ENCODE measurements at regions not wholly inside any gene's neighbourhood (a gene's known extent, or its start where the extent isn't known, plus 50 kb on each side); places are given as distances from the start of the nearest gene placed in this dataset.

DNA sequence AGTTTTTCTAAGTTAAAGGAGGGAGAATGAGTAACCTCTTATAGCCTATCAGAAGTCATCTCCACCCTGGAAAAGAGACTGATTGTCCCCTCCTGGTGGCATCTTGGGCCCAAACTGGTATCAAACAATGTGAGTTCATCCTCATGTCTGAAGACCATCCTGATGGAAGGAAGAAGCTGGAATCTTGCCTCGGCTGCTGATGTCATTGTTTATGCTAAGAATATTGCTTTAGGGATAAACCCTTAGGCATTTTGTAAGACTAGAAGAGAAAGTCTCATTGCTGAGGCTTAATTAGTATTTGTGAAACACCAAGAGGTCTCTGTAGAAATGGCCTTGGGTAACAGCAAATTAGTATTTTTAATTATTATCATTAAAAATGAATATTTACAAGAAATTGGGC is 65.7 kb upstream of the KCNN2 start:
- intact Hi-C loops (cut with micrococcal nuclease), result no loop called here
- Histone ChIP-seq H3K9me3 (ENCODE audit: control extremely low read depth in 1 of 3, control insufficient read depth in 2 of 3, insufficient read depth in 1 of 3, low read length in 2 of 3) (peaks cover 0 to 5% (median 0%) of the 10 kb centered on the region in 3 donors), H3K4me1 (ENCODE audit: control insufficient read depth in 2 of 2, insufficient read depth in 2 of 2, low read length in 2 of 2) (no peaks in the 10 kb centered on the region), H3K4me3 (ENCODE audit: control extremely low read depth in 1 of 5, extremely low read depth in 1 of 5, insufficient read depth in 1 of 5, low read depth in 2 of 5, low read length in 4 of 5) (no peak overlapping the region), H4K20me1 (ENCODE audit: control insufficient read depth, insufficient read depth, low read length, poor library complexity, severe bottlenecking) (no peaks in the 10 kb centered on the region), H3K27ac (ENCODE audit: low read length in 2 of 2) (no peak overlapping the region), H3K27me3 (replicated peaks in 1 of 4; ENCODE audit: control extremely low read depth in 1 of 4, control insufficient read depth in 3 of 4, insufficient read depth in 4 of 4, low read length in 3 of 4) (no peaks in the 10 kb centered on the region), H3K79me2 (ENCODE audit: control insufficient read depth, insufficient read depth, low read length) (no peaks in the 10 kb centered on the region), H2AFZ (ENCODE audit: insufficient read depth, low read depth, low read length, poor library complexity, severe bottlenecking) (no peak overlapping the region), H3K36me3 (replicated peaks in 1 of 2; ENCODE audit: control extremely low read depth in 1 of 2, control insufficient read depth in 1 of 2, extremely low read depth in 1 of 2, insufficient read depth in 2 of 2, low read length in 1 of 2) (no peaks in the 10 kb centered on the region), H3K4me2 (replicated peaks; ENCODE audit: low read depth, low read length, poor library complexity, severe bottlenecking) (no peak overlapping the region), H3K9ac (ENCODE audit: low read length) (no peak overlapping the region)
- CTCF ChIA-PET, result no interaction called here
- DNase-seq (no peak), ATAC-seq (ENCODE audit: low read depth) (no peak)
- POLR2A ChIA-PET, result no interaction called here
- Mint-ChIP-seq H3K9me3 (ENCODE audit: insufficient read depth) (no peaks in the 10 kb centered on the region), H3K4me3 (no peak overlapping the region), H3K27me3 (peaks cover 4% of the 10 kb centered on the region), H3K4me1 (no peaks in the 10 kb centered on the region), H3K27ac (no peak overlapping the region)
- TF ChIP-seq, protein P1, sequence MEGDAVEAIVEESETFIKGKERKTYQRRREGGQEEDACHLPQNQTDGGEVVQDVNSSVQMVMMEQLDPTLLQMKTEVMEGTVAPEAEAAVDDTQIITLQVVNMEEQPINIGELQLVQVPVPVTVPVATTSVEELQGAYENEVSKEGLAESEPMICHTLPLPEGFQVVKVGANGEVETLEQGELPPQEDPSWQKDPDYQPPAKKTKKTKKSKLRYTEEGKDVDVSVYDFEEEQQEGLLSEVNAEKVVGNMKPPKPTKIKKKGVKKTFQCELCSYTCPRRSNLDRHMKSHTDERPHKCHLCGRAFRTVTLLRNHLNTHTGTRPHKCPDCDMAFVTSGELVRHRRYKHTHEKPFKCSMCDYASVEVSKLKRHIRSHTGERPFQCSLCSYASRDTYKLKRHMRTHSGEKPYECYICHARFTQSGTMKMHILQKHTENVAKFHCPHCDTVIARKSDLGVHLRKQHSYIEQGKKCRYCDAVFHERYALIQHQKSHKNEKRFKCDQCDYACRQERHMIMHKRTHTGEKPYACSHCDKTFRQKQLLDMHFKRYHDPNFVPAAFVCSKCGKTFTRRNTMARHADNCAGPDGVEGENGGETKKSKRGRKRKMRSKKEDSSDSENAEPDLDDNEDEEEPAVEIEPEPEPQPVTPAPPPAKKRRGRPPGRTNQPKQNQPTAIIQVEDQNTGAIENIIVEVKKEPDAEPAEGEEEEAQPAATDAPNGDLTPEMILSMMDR (IDR thresholded peaks at IDR 0.05), result no peak
- no peak for TF ChIP-seq EZH2 (IDR thresholded peaks at IDR 0.05; ENCODE audit: borderline replicate concordance, insufficient read depth, low read depth, low read length, poor library complexity, severe bottlenecking)
- 100% methylated on average over 1 of the region's 1 CpG for WGBS (ENCODE audit: insufficient coverage)

DNA sequence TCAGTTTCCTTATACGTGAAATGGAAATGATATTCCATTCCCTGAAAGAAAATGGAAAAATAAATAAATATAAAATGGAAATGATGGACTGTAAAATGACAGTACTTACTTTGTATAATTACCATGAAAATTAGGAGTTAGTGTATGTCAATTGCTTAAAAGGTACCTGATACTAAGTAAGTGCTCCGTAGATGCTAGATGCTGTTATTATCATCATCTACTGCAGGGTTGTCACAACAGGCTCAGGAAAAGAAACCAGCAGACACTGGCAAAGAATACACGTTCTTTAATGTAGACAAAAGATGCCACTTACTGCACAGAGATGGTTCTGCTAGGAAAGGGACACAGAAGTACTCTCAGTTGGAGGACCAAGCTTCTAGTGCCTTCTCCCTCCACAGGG is 64.0 kb upstream of the KCNN2 start:
- Histone ChIP-seq H3K27ac (ENCODE audit: low read length in 2 of 2) (no peak overlapping the region), H3K4me3 (ENCODE audit: control extremely low read depth in 1 of 5, extremely low read depth in 1 of 5, insufficient read depth in 1 of 5, low read depth in 2 of 5, low read length in 4 of 5) (no peak overlapping the region), H3K4me1 (ENCODE audit: control insufficient read depth in 2 of 2, insufficient read depth in 2 of 2, low read length in 2 of 2) (no peaks in the 10 kb centered on the region), H3K79me2 (ENCODE audit: control insufficient read depth, insufficient read depth, low read length) (no peaks in the 10 kb centered on the region), H3K9me3 (ENCODE audit: control extremely low read depth in 1 of 3, control insufficient read depth in 2 of 3, insufficient read depth in 1 of 3, low read length in 2 of 3) (peaks cover 0 to 5% (median 0%) of the 10 kb centered on the region in 3 donors), H2AFZ (ENCODE audit: insufficient read depth, low read depth, low read length, poor library complexity, severe bottlenecking) (no peak overlapping the region), H3K4me2 (replicated peaks; ENCODE audit: low read depth, low read length, poor library complexity, severe bottlenecking) (no peak overlapping the region), H3K36me3 (replicated peaks in 1 of 2; ENCODE audit: control extremely low read depth in 1 of 2, control insufficient read depth in 1 of 2, extremely low read depth in 1 of 2, insufficient read depth in 2 of 2, low read length in 1 of 2) (no peaks in the 10 kb centered on the region), H4K20me1 (ENCODE audit: control insufficient read depth, insufficient read depth, low read length, poor library complexity, severe bottlenecking) (no peaks in the 10 kb centered on the region), H3K9ac (ENCODE audit: low read length) (no peak overlapping the region), H3K27me3 (replicated peaks in 1 of 4; ENCODE audit: control extremely low read depth in 1 of 4, control insufficient read depth in 3 of 4, insufficient read depth in 4 of 4, low read length in 3 of 4) (no peaks in the 10 kb centered on the region)
- Mint-ChIP-seq H3K9me3 (ENCODE audit: insufficient read depth) (no peaks in the 10 kb centered on the region), H3K27ac (no peak overlapping the region), H3K4me3 (no peak overlapping the region), H3K4me1 (no peaks in the 10 kb centered on the region), H3K27me3 (peaks cover 4% of the 10 kb centered on the region)
- CTCF ChIA-PET, result no interaction called here
- intact Hi-C loops (cut with micrococcal nuclease), result no loop called here
- POLR2A ChIA-PET, result no interaction called here
- WGBS (ENCODE audit: insufficient coverage), result 88% methylated on average over 1 of the region's 3 CpGs
- no peak for ATAC-seq (ENCODE audit: low read depth)
- TF ChIP-seq EZH2 (IDR thresholded peaks at IDR 0.05; ENCODE audit: borderline replicate concordance, insufficient read depth, low read depth, low read length, poor library complexity, severe bottlenecking), result no peak
- TF ChIP-seq, protein P1 (IDR thresholded peaks at IDR 0.05), result no peak
- DNase-seq, result no peak

All from B cell (primary cell).